ENCODE measurements at regions not wholly inside any gene's neighbourhood (a gene's known extent, or its start where the extent isn't known, plus 50 kb on each side); places are given as distances from the start of the nearest gene placed in this dataset.
"Not testable (repeated sequence)": the region's sequence is repeated elsewhere in the genome, so short reads cannot be mapped to it uniquely, and the experiment has no call there.

DNA sequence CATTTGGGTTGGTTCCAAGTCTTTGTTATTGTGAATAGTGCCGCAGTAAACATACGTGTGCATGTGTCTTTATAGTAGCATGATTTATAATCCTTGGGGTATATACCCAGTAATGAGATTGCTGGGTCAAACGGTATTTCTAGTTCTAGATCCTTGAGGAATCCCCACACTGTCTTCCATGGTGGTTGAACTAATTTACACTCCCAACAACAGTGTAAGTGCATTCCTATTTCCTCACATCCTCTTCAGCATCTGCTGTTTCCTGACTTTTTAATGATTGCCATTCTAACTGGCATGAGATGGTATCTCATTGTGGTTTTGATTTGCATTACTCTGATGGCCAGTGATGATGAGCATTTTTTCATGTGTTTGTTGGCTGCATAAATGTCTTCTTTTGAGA lies 580.3 kb upstream of the CLINT1 start:
- not testable (repeated sequence) for DNase-seq (ENCODE audit: low spot score)

DNA sequence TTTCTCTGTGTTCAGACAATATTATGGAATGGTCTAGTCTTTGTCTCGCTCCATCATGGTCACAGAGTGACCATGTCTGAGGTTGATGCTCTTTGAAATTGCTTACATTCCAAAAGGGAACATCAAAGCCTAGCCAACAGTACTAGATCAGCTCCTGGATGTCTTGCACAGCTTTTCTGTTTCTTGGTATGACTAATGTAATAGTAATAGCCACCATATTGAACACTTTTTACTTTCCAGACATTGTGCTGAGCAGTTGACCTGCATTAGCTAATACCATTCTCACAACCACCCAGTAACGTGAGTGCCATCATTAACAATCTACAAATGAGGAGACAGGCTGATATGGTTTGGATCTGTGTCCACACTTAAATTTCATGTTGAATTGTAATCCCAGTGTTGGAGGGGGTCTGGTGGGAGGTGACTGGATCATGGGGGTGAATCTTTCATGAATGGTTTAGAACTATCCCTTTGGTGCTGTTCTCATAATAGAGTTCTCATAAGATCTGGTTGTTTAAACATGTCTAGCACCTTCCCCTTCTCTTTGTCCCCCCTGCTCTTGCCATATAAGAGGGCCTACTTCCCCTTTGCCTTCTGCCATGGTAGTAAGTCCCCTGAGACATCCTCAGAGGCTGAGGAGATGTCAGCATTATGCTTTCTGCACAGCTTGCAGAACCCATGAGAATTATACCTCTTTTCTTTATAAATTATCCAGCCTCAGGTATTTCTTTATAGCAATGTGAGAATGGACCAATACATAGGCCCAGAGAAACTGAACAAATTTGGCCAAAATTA lies 577.5 kb upstream of the CLINT1 start:
- DNase-seq (ENCODE audit: low spot score): peak; percentile 66

DNA sequence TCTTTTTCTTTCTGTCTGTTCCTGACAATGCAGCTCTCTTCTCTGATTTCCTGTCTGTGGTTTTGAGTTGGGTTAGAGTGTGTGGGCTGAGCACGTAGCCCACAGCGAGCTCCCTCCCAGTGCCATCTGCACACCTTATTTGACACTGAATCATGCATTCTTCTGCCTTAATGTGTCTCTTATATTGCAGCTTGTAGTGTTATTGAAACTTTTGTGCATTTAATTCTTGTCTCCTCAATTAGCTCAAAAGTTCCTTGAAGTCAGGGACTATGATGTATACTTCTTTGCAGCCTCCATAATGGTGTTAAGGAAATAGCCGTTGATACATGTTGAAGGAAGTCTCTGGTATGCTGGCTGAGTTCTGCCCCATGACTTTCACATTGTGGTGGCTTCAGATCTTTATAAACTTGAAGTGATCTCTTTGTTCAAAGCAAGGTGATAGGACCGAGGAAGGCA lies 576.2 kb upstream of the CLINT1 start:
- DNase-seq (ENCODE audit: low spot score): peak; percentile 66

DNA sequence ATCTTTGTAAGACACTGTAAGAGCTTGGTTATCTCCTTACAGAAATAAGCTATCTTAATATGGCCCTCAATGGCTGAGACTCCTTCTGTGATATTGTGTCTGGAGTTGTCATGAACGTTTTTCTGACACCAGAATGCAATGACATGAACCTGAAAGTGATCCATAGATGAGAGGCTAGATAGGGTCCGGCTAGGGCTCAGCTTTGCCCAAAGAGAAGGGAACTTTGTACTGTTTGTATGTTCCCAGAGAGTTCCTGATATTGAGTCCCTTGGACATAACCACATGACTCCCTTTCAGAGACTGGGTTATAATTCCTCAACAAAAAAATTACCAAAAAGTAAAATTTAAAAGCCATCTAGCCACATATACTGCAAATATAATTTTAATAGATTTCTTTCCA lies 575.8 kb upstream of the CLINT1 start:
- no peak for DNase-seq (ENCODE audit: low spot score)

DNA sequence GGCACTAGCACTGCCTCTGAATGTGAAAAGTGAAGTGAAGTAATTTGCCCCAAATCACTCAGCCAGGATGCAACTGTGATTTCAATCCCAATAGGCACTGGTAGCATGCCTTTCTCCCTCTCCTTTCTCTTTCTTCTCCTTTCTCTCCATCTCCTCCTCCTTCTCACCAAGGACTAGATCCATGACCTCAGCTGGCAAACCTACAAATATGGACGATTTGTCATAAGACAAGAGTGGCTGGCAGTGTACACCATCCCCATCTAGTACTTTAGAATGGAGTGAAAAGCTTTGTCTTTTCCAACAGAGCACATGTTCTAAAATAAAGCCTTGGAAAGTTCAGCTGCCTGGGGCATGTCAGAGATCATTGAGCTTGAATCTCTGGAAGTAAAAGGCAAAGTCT lies 574.7 kb upstream of the CLINT1 start:
- no peak for DNase-seq (ENCODE audit: low spot score)

DNA sequence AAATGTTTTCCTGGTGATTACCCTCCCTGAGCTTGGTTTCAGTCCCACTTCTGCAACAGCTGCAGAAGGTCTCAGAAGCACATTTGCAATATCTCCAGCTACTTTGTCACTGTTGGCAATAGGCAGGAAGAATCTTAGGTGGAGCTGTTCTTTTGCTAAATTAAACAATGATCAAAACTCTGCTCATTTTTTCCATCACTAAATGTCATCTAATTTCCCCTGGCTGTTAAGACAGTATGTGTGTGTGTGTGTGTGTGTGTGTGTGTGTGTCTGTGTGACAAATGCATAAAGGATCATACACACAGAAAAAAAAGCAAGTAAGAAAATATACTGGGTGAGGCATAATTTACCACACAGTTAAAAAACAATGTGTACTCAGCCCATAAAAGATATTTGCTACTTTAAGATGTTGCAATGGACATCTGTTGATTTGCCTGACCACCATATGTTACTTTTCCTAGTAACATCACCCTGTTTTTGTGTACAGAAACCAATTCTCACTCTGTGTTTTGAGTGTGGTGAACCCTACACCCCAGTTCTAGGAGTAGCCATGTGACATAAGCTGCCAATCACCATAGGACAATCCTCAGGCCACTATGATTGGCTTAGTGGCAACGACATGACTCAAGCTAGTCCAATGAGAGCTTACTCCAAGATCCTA lies 572.6 kb upstream of the CLINT1 start:
- DNase-seq (ENCODE audit: low spot score): peak; percentile 64

DNA sequence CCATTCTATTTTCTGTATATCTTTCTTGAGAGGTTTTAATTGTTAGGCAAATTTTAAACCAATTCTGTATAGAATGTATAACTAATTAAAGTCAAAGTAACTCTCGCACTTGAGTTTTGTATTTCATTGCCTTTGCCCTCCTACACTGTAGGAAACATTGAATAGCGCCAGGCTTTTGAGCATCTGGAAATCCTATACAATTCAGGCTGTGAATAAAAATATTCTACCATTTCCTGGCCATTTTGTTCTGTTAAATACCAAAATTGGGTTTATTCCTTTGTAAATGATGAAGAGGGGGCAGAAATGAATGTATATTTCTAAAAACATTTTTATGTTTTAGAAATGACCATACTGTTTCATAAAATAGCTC lies 571.8 kb upstream of the CLINT1 start:
- DNase-seq (ENCODE audit: low spot score): no peak

DNA sequence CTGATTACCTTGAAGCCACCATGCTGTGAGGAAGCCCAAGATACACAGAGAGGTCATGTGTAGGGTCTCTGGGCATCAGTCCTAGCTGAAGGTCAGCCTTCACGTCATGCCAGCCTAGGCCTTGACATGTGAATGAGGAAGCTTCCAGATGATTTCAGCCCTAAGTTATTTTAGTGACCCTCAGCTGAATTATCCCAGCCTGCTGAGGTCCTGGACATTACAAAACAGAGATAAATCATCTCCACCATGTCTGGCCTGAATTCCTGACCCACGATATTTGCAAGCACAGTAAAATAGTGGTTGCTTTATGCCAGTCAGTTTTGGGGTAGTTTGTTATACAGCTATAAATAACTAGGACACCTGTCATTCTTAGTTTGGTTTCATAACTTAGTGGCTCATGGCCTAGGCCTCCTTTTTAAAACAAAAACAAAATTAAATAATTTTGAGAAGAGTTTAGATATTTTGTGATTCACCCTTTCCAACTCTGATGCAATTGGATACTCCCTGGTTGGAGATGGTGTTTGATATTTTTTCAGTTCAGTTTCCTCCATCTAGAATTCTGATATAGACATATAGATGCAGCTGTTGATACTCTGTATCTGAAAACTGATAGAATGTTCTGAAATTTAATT lies 571.3 kb upstream of the CLINT1 start:
- DNase-seq (ENCODE audit: low spot score): peak; percentile 30

DNA sequence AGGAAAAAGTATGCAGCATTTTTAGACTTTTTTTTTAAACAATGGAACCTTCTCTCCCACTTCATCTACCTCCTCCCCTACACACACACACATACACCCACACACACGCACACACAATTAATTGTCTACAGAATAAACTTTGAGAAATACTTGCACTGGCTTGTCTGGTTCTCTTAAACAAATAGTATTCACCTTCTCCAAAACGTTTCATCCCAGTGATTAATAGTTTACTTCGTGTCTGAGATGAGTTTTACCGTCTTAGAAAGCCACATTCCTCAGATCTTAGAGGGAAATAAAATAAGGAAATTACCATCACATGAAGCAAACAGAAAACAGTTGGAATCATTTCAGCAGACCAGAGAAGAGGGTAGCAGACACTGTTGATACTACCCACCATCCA lies 570.6 kb upstream of the CLINT1 start:
- no peak for DNase-seq (ENCODE audit: low spot score)

DNA sequence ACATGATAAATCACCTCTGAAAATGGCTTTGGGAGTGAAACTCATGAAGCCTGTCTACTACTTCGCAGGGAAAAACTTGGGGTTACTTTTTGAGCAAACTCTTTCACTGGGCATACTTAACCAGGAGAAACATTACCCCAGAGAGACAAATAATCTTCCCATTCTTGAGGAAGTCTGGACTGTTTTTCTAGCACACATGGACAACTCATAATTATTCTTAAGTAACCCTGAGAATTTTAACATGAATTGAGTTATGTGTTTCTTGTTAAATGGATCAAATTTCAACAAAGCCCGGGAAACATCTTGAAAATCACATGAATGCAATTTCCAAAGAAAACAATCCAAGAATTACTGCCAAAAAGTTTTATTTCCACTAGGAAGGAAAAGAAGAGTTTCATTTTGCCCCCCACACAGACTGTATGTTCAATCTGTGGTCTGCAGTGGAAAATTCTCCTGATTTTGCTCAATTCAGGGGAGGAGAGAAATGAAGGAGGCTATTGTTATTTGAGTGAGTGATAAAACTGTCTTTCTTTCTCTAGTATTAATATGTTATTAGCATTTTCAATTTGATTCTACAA lies 564.8 kb upstream of the CLINT1 start:
- no peak for DNase-seq (ENCODE audit: low spot score)

DNA sequence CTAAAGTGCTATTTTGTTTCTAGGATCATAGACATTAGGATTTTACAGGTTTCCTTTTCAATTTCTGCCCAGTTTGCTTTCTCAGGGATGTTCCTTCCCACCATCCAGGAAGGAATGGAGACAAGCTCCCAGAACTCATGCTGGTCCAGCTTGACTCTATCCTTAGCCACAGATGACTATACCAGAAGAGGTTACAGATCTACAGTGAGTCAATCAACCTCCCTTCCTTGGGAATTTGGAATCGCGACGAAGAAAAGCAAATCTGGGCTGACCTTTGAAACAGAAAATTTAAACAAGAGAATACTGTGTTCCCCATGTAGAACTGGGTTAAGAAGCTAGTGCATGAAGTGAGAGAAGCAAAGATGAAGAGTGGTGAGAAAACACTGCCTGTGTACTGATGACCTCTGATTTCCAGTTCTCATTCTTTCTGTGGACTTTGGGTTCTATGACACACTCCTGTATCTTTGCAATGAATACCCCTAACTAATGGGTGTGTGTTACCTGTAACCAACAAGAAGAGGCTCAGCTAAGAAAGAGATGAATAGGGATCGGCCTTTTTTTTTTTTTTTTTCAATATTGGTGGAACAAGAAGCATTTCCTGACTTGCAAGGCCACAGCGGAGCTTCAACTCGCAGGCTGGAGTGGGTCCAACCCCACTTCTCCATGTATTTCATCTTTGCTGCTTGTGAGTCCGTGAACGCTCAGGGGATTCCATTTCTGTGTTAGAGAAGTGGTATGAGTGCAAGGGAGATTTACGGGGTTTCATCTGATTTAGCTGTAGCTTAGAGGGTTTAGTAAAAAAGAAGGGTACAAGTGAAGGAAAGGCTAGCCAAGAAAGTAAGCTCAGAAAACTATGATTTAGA lies 563.9 kb upstream of the CLINT1 start:
- no peak for DNase-seq (ENCODE audit: low spot score)

DNA sequence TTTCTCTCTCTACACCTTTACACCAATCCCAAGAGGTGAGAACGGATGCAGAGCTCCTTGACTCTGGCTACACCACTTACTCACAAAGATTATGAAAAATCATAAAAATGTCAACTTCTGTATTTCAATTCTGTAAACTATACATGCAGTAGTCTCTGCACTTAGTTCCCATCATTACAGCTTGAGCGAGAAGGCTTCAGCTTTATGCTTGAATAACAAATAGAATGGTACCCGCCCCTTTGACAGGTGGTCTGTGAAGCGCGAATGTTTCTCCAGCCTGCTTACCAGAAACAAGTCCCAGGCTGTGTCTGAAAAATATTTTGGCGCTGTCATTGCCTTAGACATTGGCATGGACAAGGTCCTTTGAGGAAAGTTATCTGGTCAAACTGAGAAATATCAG lies 562.4 kb upstream of the CLINT1 start:
- DNase-seq (ENCODE audit: low spot score): peak; percentile 60

DNA sequence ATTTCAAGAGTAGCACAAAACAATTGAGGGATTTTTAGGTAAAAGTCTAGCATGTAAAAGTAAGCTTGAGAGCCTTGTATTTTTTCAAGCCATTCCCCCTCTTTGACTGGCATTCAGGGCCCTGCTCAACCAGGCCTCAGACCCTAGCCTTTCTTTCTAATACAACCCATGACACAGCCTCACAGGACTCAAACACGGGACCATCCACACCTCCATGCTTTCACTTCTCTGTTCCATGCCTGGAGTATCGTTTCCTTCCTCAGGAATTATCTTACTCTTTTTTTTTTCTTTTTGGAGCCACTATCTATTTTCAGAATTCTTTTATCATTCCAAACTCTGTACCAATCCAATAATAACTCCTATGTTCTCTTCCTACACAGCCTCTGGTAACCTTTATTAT lies 560.2 kb upstream of the CLINT1 start:
- no peak for DNase-seq (ENCODE audit: low spot score)

DNA sequence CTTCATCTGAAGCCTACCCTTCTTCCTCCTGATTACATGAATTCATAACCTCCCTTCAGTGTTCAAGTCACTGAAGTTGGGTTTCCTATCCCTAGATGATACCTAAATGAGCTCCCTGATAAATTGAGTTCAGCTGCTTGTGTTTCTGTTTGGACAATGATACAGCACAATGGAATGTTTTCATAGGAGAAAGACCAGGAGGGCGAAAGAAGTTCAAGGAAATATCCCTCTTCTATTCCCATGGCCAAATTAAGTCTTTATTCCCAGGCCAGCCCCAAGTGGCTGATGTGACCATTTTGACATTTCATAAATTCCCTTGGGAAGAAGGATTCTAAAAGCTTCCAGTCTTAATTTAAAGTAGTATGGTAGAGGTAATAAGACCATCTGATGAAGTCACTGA lies 555.8 kb upstream of the CLINT1 start:
- no peak for DNase-seq (ENCODE audit: low spot score)

DNA sequence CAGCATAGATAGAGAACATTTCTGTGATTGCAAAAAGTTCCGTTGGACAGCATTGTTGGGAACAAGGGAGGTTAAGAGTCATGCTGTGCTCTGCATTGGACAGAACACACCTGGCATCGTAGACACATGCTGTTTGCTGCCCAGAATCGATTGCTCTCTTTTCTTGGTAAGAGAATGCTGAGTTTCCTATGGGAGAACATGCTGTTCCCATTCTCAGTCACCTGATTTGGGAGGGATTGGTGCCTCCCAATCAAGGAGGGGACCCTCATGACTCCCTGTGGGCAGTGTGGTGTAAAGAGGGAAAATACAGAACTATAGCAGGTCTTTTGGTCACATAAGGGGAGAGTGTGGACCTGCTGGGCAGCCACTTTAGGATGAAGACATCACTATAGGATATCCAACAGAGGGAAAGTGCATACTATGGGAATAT lies 555.4 kb upstream of the CLINT1 start:
- DNase-seq (ENCODE audit: low spot score): no peak

DNA sequence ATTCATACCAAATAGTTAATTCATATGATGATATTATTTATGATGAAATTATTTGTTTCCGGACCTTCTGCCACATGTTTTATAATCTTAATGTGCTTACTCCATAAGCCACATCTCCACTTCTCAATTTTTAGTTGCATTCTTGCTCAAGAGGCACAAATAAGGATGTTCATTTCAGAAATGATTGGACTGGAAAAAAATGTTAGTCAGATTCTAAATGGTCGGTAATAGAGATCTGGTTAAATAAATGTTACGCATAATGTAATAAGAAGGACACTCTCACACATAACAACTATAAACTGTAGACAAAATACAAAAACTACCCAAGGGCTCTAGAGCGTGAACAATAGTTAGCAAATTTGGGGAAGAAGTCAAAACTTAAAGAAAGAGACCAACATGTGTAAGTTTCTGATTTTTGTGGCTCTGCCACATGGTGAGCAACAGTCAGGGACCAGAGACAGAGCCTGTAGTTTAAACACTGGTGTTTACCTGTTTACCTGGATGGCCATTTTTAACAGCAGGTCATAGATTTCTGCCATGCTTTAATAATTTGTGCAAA lies 554.3 kb upstream of the CLINT1 start:
- no peak for DNase-seq (ENCODE audit: low spot score)

DNA sequence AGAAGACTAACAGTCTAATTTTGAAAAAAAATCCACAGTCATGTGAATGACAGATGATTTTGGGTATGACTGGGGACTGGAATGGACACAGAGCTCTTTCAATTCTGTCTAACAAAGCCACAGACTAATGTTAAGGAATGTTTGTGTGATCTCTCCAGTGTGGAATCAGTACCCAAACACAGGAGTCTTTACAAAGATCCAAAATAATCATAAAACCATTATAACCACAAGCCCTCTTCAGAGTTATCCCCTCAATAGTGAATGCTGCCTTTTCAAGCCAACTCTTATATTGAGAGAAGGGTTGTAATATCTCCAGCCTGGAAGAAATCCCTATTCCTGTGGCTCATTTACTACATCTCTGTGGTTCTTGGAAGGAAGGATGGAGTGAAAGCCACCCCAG lies 552.0 kb upstream of the CLINT1 start:
- DNase-seq (ENCODE audit: low spot score): no peak

DNA sequence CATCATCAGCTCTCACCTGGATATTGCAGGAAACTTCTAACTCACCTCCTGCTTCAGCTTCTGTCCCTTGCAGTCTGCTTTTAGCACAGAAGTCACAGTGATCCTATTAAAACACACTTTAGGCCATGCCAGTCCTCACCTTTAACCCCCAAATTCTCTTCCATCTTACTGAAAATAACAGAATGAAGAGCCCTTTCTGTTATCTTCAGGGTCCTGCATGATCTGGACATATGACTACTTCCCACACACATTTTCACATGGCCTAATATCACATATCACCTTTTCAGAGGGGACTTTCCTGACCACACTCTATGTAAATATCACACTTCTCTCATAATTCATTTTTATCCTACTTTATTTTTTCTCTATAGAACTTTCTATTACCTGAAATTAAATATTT lies 550.6 kb upstream of the CLINT1 start:
- peak; percentile 26 for DNase-seq (ENCODE audit: low spot score)

DNA sequence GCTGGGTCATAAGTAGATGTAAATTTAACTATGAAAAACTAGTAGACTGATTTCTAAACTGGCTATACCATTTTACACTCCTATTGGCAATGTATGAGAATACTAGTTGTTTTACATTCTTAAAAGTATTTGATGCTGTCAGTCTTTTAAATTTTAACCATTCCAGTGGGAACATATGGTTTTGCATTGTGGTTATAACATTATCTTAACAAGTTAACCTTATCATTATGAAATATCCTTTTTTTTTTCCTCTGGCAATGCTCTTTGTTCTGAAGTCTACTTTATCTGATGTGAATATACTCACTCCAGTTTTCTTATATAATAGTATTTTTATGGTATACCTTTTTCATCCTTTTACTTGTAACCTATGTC lies 548.9 kb upstream of the CLINT1 start:
- DNase-seq (ENCODE audit: low spot score): no peak

DNA sequence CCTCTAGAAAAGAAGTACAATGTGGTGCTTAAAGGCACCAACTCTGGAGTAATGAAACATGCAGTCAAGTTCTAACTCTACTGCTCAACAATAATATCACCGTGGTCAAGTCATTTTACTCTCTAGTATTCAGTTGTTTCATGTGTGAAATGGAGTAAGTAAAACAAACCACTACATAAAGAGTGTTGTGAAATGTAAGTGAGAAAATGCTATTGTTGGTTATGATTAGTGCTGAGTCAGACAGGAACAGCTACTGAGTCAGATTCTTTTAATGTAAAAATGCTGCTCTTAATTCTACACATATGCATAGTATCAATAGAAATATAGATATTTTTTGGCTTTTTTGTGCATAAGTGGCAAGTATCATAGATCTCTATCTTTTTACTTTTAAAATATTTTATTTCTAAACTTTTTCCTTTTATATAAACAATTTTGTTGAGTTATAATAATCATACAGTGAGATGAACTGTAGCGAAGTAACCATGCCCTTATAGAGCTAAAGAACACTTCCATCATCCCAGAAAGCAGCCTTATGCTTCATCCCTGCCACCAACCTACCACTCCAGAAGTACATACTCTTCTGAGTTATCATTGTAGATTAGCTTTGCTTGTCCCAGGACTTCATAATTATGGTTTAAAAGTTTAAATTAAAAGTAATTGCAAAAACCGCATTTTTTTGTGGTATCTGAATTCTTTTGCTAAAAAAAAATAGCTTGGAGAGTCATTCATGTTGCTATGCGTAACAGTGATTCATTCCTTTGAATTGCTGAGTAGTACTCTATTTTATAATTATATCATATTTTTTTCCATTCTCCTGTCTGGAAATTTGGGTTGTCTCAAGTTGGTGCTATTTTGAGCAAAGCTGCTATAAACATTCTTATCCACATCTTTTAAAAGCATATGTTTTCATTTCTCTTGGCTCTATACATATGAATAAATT lies 548.2 kb upstream of the CLINT1 start:
- DNase-seq (ENCODE audit: low spot score): no peak

Measured in NAMALWA (cell line).